SK-N-SH (cell line): ENCODE measurements at regions not wholly inside any gene's neighbourhood (a gene's known extent, or its start where the extent isn't known, plus 50 kb on each side); places are given as distances from the start of the nearest gene placed in this dataset.

Source experiments
- CTCF ChIA-PET: fragments of 300-600, 350-600 bp; formaldehyde crosslinking; extraction: SDS; loops from one replicate; lab custom pipeline; 2021; lab: Yijun Ruan, JAX
- POLR2A ChIA-PET: fragments of 350-600 bp; sonication (Branson Sonifier 250); formaldehyde crosslinking; extraction: SDS; loops from one replicate; lab custom pipeline; 2020; ENCODE audit warnings: antibody characterized with exemption, inconsistent platforms; lab: Yijun Ruan, JAX
- DNase-seq: peaks from one replicate; pipeline ENCODE4 v3.0.0; 2012
- H2AFZ ChIP-seq: fragments of 200-600 bp; sonication (generic); 2 replicates; pipeline ENCODE4 v1.8.1; 2016; ENCODE audit warnings: antibody characterized with exemption, mild to moderate bottlenecking, low read depth
- H3F3A ChIP-seq: fragments of 200-600 bp; sonication (generic); replicated peaks from 2 replicates; pipeline ENCODE3; 2016; ENCODE audit warnings: antibody characterized with exemption, mild to moderate bottlenecking; ENCODE audit not compliant: insufficient read depth
- H3K27ac ChIP-seq, 2 experiments: fragments of 200-500 bp in 1 of 2; fragments of 200-600 bp in 1 of 2; sonication (Bioruptor generic) in 1 of 2; sonication (generic), shearing (Covaris generic) in 1 of 2; 2 replicates each; pipeline versions ENCODE4 v1.5.1 to v1.6.1; 2014 to 2016; ENCODE audit warnings: low read depth in 2 of 2, inconsistent platforms in 1 of 2, low read length in 1 of 2, mild to moderate bottlenecking in 1 of 2, mixed read lengths in 1 of 2
- H3K27me3 ChIP-seq: fragments of 200-600 bp; sonication (generic), shearing (Covaris generic); 2 replicates; pipeline ENCODE4 v1.6.1; 2016; ENCODE audit warnings: mixed run types; ENCODE audit not compliant: insufficient read depth
- H3K36me3 ChIP-seq, 2 experiments: fragments of 200-500 bp in 1 of 2; fragments of 200-600 bp in 1 of 2; sonication (Bioruptor generic) in 1 of 2; sonication (generic) in 1 of 2; replicated peaks in 1 of 2; 2 replicates each; pipeline versions ENCODE3 to v1.5.1; 2014 to 2016; ENCODE audit warnings: low read length in 1 of 2, mild to moderate bottlenecking in 1 of 2; ENCODE audit not compliant: insufficient read depth in 2 of 2, control insufficient read depth in 1 of 2
- H3K4me1 ChIP-seq, 2 experiments: fragments of 200-500 bp in 1 of 2; fragments of 200-600 bp in 1 of 2; sonication (Bioruptor generic) in 1 of 2; sonication (generic), shearing (Covaris generic) in 1 of 2; 2 replicates each; pipeline versions ENCODE4 v1.5.1 to v1.6.1; 2014 to 2016; ENCODE audit warnings: low read depth in 1 of 2, low read length in 1 of 2, mixed run types in 1 of 2; ENCODE audit not compliant: insufficient read depth in 2 of 2, control insufficient read depth in 1 of 2
- H3K4me2 ChIP-seq: fragments of 200-600 bp; sonication (generic), shearing (Covaris generic); 2 replicates; pipeline ENCODE4 v1.6.1; 2017; ENCODE audit warnings: mixed run types
- H3K4me3 ChIP-seq, 2 experiments: fragments of 200-500 bp in 1 of 2; fragments of 200-600 bp in 1 of 2; sonication (Bioruptor generic) in 1 of 2; sonication (generic), shearing (Covaris generic) in 1 of 2; 2 replicates each; pipeline versions ENCODE4 v1.5.1 to v1.8.1; 2014 to 2016; ENCODE audit warnings: low read depth in 2 of 2, inconsistent platforms in 1 of 2, low read length in 1 of 2, mild to moderate bottlenecking in 1 of 2, mixed read lengths in 1 of 2, moderate library complexity in 1 of 2
- H3K79me2 ChIP-seq: fragments of 200-600 bp; sonication (generic); 2 replicates; pipeline ENCODE4 v1.8.1; 2017; ENCODE audit warnings: mild to moderate bottlenecking; ENCODE audit not compliant: insufficient read depth
- H3K9ac ChIP-seq: fragments of 200-600 bp; sonication (generic); 2 replicates; pipeline ENCODE4 v1.6.1; 2017; ENCODE audit warnings: mixed run types
- H3K9me2 ChIP-seq: fragments of 200-600 bp; sonication (generic); 2 replicates; pipeline ENCODE4 v1.6.1; 2017; ENCODE audit warnings: mixed run types
- H3K9me3 ChIP-seq: fragments of 200-600 bp; sonication (generic); 2 replicates; pipeline ENCODE4 v1.6.1; 2017; ENCODE audit warnings: mixed run types, mild to moderate bottlenecking, moderate library complexity
- H4K20me1 ChIP-seq: fragments of 200-600 bp; sonication (generic); 2 replicates; pipeline ENCODE4 v1.6.1; 2017; ENCODE audit warnings: mild to moderate bottlenecking, mixed run types; ENCODE audit not compliant: insufficient read depth
- ELF1 ChIP-seq: IDR thresholded peaks from 2 replicates; pipeline ENCODE4 v1.4.0; 2012
- EZH2phosphoT487 ChIP-seq: fragments of 200-600 bp; sonication (generic); IDR thresholded peaks from 2 replicates; pipeline ENCODE4 v1.6.1; 2017; ENCODE audit warnings: low read depth, mixed run types, mild to moderate bottlenecking, antibody characterized with exemption, moderate library complexity, borderline replicate concordance
- FOSL2 ChIP-seq: IDR thresholded peaks from 2 replicates; pipeline ENCODE4 v1.4.0; 2012; ENCODE audit warnings: low read depth, mild to moderate bottlenecking, moderate library complexity, borderline replicate concordance
- FOXJ3 ChIP-seq: sonication (generic); formaldehyde crosslinking; IDR thresholded peaks from 2 replicates; pipeline ENCODE4 v1.5.1; 2020; ENCODE audit warnings: mild to moderate bottlenecking, missing genetic modification reagents
- FOXM1 ChIP-seq: IDR thresholded peaks from 2 replicates; pipeline ENCODE4 v1.4.0; 2012; ENCODE audit warnings: low read depth, mild to moderate bottlenecking
- JUND ChIP-seq: IDR thresholded peaks from 2 replicates; pipeline ENCODE4 v1.4.0; 2012
- MAX ChIP-seq: IDR thresholded peaks from 2 replicates; pipeline ENCODE4 v1.4.0; 2012; ENCODE audit warnings: low read depth
- MEF2A ChIP-seq: IDR thresholded peaks from 2 replicates; pipeline ENCODE4 v1.4.0; 2012; ENCODE audit warnings: low read depth, borderline replicate concordance
- NFIC ChIP-seq: IDR thresholded peaks from 2 replicates; pipeline ENCODE4 v1.4.0; 2012; ENCODE audit warnings: borderline replicate concordance
- NRF1 ChIP-seq: IDR thresholded peaks from 2 replicates; pipeline ENCODE4 v1.6.1; 2012; ENCODE audit warnings: low read depth, mild to moderate bottlenecking, low read length
- POLR2AphosphoS5 ChIP-seq: IDR thresholded peaks from 2 replicates; pipeline ENCODE4 v1.6.1; 2012; ENCODE audit warnings: low read depth, low read length
- RAD21 ChIP-seq: IDR thresholded peaks from 2 replicates; pipeline ENCODE4 v1.6.1; 2012; ENCODE audit warnings: mild to moderate bottlenecking, low read length
- REST ChIP-seq: IDR thresholded peaks from 2 replicates; pipeline ENCODE4 v1.6.1; 2012; ENCODE audit warnings: mild to moderate bottlenecking, low read depth, low read length, moderate library complexity
- RXRA ChIP-seq: IDR thresholded peaks from 2 replicates; pipeline ENCODE4 v1.4.0; 2012; ENCODE audit warnings: low read depth, mild to moderate bottlenecking, borderline replicate concordance
- SMC3 ChIP-seq: IDR thresholded peaks from 2 replicates; pipeline ENCODE4 v1.6.1; 2012; ENCODE audit warnings: low read depth, low read length, improper control_type of control experiment
- TAF1 ChIP-seq: IDR thresholded peaks from 2 replicates; pipeline ENCODE4 v1.6.1; 2012; ENCODE audit warnings: low read depth, mild to moderate bottlenecking, low read length, moderate library complexity, borderline replicate concordance
- TEAD4 ChIP-seq: IDR thresholded peaks from 2 replicates; pipeline ENCODE4 v1.4.0; 2012; ENCODE audit warnings: mild to moderate bottlenecking, borderline replicate concordance; ENCODE audit not compliant: insufficient read depth
- USF1 ChIP-seq: IDR thresholded peaks from 2 replicates; pipeline ENCODE4 v1.4.0; 2012; ENCODE audit warnings: low read depth, borderline replicate concordance
- USF2 ChIP-seq: fragments of 150-350 bp; IDR thresholded peaks from 2 replicates; pipeline ENCODE4 v1.6.1; 2017; ENCODE audit warnings: antibody characterized with exemption, low read length, low read depth, borderline replicate concordance
- YY1 ChIP-seq: IDR thresholded peaks from 2 replicates; pipeline ENCODE4 v1.4.0; 2012; ENCODE audit warnings: low read depth, mild to moderate bottlenecking
- ZBTB33 ChIP-seq: IDR thresholded peaks from 2 replicates; pipeline ENCODE4 v1.4.0; 2012; ENCODE audit warnings: low read depth, borderline replicate concordance
- WGBS: methylation state at CpG from one replicate; pipeline ENCODE4 v1.1.6; 2017; ENCODE audit warnings: low lambda C conversion rate; 5-methylcytosine and 5-hydroxymethylcytosine counted together

- no peak overlapping the region for H3K4me2 ChIP-seq
- no peaks in the 10 kb centered on the region for H4K20me1 ChIP-seq
- no peaks in the 10 kb centered on the region for H3K4me1 ChIP-seq
- no peak overlapping the region for H3K4me3 ChIP-seq
- ChIA-PET POLR2A (no interaction called here), CTCF (no interaction called here)
- H3K9me2 ChIP-seq, result no peaks in the 10 kb centered on the region
- H3K9ac ChIP-seq, result no peak overlapping the region
- H3K27me3 ChIP-seq, result no peaks in the 10 kb centered on the region
- WGBS, result 15% methylated on average over 1 of the region's 1 CpG
- TF ChIP-seq USF2 (no peak), EZH2phosphoT487 (no peak), RXRA (no peak), ELF1 (no peak), POLR2AphosphoS5 (no peak), FOXJ3 (CRISPR knock-in tag) (no peak), USF1 (no peak), MEF2A (no peak), FOSL2 (no peak), TEAD4 (no peak), JUND (no peak), ZBTB33 (no peak), NFIC (no peak)
- no peaks in the 10 kb centered on the region for H3K9me3 ChIP-seq
- no peaks in the 10 kb centered on the region for H3K79me2 ChIP-seq
- no peak for DNase-seq
- H2AFZ ChIP-seq, result no peak overlapping the region
- no peaks in the 10 kb centered on the region for H3K36me3 ChIP-seq
- H3K27ac ChIP-seq, result no peak overlapping the region
- H3F3A ChIP-seq, result no peaks in the 10 kb centered on the region
Observed at GRCh38 chr18:65464361-65464760, 286.5 kb upstream of the CDH7 start.

- 20% methylated on average over 3 of the region's 3 CpGs for WGBS
Observed at GRCh38 chr18:65459741-65460140, 291.1 kb upstream of the CDH7 start.

More at GRCh38 chr18:65459741-65460140, 291.1 kb upstream of the CDH7 start:
- POLR2A ChIA-PET, result no interaction called here
- DNase-seq, result no peak
- Histone ChIP-seq H3K36me3 (no peaks in the 10 kb centered on the region), H3K9ac (no peak overlapping the region), H2AFZ (no peak overlapping the region), H3K79me2 (no peaks in the 10 kb centered on the region), H3K4me1 (no peaks in the 10 kb centered on the region), H3K9me3 (no peaks in the 10 kb centered on the region), H3K4me3 (no peak overlapping the region), H3K4me2 (no peak overlapping the region), H3F3A (no peaks in the 10 kb centered on the region), H4K20me1 (no peaks in the 10 kb centered on the region), H3K9me2 (no peaks in the 10 kb centered on the region), H3K27ac (no peak overlapping the region), H3K27me3 (no peaks in the 10 kb centered on the region)
- TF ChIP-seq FOSL2, result no peak
- TF ChIP-seq NRF1, result no peak
- TF ChIP-seq USF1, result no peak
- no peak for TF ChIP-seq FOXM1
- no peak for TF ChIP-seq POLR2AphosphoS5
- no peak for TF ChIP-seq YY1
- no peak for TF ChIP-seq ELF1
- TF ChIP-seq RAD21, result no peak
- no peak for TF ChIP-seq SMC3
- no peak for TF ChIP-seq TAF1
- no peak for TF ChIP-seq FOXJ3 (CRISPR knock-in tag)
- no peak for TF ChIP-seq MAX
- no peak for TF ChIP-seq NFIC
- no peak for TF ChIP-seq REST
- CTCF ChIA-PET, result interaction anchor here (1.3 kb wide), 1 partner anchor 10 kb away, joined by 5 read pairs; no protein-coding TSS in a partner anchor
